M059J (cell line): ENCODE measurements at regions not wholly inside any gene's neighbourhood (a gene's known extent, or its start where the extent isn't known, plus 50 kb on each side); places are given as distances from the start of the nearest gene placed in this dataset.
A peak's percentile ranks its signal among the peaks of the same experiment; 100 is the strongest.

Experiments
- DNase-seq: peaks from one replicate; pipeline ENCODE4 v3.0.0-alpha.2; 2012; ENCODE audit warnings: low read depth

DNA sequence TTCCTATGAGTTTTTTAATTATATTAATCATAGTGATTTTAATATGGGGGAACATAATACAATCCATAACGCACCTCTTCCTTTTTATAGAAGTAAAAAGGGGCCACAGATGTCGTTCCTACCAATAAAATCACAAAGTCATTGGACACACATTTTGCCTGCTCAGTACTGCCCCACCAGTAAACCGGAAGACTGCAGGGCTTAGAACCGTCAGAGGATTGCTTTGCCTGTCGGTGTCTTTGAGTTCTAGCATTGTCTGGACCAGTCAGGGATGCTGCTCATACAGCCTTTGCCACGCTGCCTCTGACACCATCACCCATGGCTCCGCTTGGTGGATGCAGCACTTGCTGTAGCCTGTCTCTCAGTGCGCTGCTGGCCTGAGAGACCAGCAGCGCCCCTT lies 853.6 kb downstream of the C6orf118 start:
- peak; percentile 0 for DNase-seq

GRCh38 chr6:164453835-164454234 lies 855.6 kb downstream of the C6orf118 start:
- no peak for DNase-seq

DNA sequence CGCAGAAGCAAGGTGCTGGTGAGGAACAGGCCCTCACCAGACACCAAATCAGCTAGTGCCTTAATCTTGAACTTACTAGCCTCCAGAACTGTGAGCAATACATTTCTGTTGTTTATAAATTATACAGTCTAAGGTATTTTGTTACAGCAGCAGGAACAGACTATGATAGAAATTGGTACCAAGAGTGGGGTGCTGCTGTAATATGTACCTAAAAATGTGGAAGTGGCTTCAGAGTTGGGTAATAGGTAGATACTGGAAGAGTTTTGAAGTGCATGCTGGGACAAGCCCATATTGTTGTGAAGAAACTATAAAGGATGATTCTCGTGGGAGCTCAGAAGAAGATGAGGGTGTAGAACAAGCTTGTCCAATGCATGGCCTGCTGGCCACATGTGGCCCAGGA lies 866.8 kb downstream of the C6orf118 start:
- no peak for DNase-seq

GRCh38 chr6:164439331-164439730 lies 870.1 kb downstream of the C6orf118 start:
- no peak for DNase-seq

GRCh38 chr6:164436976-164437375 lies 872.4 kb downstream of the C6orf118 start:
- DNase-seq, result no peak

DNA sequence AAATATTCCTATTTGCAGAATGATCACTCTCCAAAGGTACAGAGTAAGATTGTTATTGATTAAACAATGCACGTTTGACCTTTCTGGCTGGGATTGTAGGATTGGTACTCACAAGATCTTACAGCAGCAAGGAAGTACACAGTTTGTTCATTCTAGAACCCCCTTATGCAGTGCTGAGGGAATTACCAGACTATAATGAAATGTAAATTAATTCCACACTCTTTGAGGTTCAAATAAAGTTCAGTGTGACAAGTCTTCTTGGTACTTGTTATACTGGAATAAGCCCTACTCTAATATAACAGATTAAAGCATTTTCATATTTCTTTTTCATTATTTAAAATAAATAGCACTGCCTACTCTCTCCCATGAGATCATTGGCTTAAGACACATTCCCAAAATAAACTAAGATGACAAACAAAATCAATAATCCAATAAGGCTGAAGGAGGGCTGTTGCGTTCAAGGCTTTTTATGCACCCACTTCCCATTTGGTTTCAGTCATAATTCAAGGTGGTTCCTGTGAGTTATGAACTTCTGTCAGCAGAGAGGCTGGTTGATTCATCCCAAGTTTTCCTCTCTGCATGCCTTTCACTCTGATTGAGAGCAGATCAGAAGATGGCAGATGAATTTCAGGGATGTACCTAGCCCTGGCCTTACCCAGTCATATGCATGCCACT lies 881.5 kb downstream of the C6orf118 start:
- no peak for DNase-seq

GRCh38 chr6:164424489-164424888 lies 884.9 kb downstream of the C6orf118 start:
- no peak for DNase-seq

GRCh38 chr6:164419099-164419498 lies 890.3 kb downstream of the C6orf118 start:
- peak; percentile 12 for DNase-seq

DNA sequence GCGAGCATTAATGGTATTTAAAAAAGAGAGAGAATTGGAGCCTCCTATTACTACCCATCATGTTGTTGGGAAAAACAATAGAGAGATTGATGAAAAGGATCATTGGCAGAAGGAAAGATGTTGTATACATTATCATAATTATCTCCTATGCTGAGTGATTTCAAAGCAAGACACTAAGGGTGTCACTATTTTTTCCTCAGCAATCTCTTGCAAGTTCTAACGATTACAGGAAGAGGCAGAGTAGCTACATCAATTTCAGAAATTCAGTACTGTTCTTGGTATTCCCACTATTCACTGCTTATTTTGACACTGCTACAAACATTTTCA lies 891.2 kb downstream of the C6orf118 start:
- DNase-seq, result no peak

GRCh38 chr6:164417537-164418261 lies 891.7 kb downstream of the C6orf118 start:
- DNase-seq, result no peak

DNA sequence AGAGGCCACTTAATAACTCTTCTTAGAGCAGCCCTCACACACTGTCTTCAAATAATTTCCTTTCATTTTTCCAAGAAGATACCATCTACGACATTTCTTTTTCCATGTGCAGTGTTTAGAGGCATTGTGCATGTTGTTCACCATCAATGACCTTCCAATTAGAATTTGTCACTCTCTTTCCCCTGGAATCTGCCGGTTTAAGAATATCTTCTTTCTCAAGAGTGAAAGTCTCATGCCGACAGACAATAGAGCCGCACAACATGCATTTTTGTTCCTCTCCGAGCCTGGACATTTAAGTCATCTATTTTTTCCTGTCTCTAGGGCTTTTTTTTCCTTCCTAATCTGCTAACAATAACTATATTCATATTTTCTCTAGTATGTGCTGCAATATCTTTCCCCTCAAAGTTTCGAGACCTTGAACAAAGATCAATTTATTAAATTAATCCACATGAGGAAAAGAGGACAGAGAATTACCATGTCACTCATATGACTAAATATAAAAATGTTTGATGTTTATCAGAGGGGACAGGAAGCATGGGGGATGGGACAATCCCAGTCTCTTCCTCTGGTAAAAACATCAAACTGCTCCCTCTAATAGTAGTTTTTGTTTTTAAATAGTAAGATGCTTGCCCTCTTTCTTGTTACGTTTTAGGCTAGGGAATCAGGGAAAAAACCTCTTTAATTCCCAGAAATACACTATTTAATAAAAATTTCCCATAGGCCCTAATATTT lies 893.4 kb downstream of the C6orf118 start:
- no peak for DNase-seq

GRCh38 chr6:164414695-164415094 lies 894.7 kb downstream of the C6orf118 start:
- DNase-seq, result no peak

- DNase-seq, result no peak
These were observed 896.8 kb downstream of the C6orf118 start for GRCh38 chr6:164412566-164412965.

DNA sequence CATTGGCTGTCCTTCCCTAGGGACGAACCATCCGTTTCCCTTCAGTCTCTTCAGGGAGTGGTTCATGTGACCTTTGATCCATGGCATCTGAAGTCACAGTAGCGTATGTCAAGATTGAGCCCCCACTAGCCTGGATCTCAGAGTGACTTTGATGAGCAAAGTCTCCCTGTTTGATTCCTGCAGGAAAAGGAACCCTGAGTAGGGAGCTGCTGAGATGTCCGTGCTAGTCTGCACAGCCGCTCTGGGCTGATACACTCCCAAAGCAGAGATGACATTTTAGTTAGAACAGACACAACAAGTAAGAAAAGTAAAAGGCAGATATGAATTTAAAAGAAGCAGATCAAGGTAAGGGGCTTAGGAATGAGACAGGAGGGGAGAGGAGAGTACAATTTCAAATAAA lies 899.4 kb downstream of the C6orf118 start:
- no peak for DNase-seq

DNA sequence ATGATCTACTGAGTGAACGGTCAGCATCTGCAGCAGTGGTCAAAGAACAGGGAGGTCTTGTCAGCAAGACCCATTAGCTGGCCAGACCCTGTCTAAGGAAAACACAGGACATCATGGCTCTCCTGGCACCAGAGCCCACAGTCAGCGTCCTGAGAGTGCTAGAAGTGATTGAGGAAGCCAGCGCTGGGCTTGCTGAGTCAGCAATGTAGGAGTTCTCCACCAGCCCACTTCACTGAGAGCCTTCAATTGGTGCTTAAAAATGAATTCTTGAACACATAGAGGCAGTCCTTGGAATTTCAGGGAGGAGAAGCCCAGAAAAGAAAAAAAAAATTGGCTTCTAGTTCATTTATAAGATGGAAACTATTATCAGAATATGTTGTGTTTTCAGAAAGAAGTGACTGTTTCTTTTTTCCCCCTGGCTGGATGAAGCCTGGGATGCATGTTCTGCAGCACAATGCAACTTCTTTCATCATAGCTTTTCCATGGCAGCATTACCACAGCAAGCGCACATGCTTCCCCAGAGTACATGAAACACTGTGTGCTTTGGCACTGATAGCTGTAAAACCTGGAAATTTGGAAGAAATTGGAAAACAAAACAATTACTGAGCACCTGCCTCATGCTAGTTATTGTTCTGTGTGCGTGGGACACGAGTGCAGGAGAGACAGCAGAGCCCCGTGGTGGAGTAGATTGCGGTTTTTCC lies 899.9 kb downstream of the C6orf118 start:
- no peak for DNase-seq

GRCh38 chr6:164408868-164409267 lies 900.5 kb downstream of the C6orf118 start:
- peak; percentile 2 for DNase-seq

DNA sequence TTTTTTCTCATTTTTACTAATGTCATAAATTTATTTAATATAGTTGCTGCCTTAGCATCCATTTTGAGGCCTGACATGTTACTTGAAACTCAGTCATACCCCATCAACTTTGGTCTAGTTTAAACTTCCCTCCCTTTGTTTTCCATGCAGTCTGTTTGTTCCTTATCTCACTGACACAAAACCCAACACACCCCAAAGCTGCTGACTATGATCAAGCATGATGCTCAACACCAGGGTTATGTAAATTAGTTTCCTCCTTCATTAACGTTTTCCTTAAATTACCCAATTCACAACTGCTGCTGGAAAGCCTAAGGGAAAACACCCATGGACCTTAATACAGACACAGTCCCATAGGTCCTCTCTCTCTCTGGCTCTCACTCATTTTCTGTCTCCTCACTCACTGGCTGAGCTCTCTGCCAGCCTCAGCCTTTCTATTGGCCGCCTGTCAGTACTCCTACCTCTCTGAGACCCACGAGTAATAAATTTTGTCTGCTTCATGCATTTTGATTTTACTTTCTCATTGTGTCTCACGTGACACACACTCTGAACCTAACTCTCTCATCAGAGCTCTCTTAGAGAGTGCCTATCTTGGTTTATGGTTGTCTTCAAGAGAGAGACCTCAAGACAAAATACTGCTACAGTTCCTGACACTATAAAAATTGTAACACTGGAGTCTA lies 904.5 kb downstream of the C6orf118 start:
- DNase-seq, result no peak

GRCh38 chr6:164401871-164402270 lies 907.5 kb downstream of the C6orf118 start:
- DNase-seq, result peak; percentile 39

DNA sequence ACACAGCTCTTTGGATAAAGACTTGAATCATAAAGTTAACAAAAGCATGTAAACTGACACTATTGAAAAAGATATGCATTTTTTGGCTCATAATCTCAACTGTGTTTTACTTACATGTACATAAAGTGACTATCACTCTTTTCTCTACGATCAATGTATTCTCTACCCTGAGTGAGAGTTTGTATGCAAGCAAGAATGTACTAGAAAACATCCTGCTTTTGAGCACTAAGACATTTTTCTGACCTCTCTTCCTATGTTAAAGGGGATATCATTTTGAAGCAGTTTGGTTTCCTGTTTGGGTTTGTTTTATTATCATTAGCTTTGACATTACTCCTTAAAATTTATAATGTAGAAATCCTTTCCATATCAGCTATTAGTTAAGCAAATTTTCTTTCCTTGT lies 910.8 kb downstream of the C6orf118 start:
- no peak for DNase-seq

DNA sequence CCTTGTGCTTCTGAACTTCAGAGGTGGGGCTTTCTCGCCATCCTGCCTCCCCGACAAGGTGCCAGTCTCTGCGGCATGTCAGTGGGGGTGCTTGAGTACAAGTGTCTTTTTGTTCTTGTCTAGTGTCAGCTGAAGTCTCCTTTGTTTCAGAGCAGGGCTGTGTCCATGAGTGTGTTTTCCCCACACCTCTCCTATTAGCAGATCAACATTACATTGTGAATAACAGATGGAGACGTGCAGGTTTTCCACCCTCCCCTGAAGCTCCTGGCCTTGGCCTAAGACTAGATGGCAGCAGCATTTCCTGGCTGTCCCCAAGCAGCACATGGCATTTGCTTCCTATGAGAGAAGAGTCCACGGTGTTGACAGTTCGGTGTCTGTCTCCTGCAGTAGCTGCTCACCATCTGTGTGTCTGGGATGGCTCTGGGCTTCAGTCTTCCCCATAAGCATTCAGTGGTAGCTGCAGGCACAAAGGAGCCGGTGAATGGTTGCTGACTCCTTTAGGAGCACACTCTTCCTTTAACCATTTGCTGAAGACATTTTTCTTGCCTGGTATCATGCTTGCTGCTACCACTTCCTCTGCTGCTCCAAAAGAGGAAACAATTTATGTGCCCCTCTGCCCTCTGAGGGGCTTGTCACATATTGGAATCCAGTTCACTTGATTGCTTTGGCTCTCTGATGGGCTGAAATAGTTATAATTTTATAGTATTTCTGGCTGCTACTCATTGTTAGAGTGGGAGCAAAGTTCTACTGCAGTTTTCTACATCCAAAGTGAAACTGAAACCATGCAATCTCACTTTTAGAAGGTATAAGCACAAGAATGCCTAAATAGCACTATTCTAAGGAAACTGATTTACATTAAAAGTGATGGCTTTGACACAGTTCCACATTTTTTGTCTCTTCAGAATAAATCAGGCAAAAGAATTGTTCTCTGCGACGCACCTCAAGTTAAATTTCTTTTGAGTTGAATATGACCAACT lies 913.0 kb downstream of the C6orf118 start:
- DNase-seq, result peak; percentile 6

DNA sequence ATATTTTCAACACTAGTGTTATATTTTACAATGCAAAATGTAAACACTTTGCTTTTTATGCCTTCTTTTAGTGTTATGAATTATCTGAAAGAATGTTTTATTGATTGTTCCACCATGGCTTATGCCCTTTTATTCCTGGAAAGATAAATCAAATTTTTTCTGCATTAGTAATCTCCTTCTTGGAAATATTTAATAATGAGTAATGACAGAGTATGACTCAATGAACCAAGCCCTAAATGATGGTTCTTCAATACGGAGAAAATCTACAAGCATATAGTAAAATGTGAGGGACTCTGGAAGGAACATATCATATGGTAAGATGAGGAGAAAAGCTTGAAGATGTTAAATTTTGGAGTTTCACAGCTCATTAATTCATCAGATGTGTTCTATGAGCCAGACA lies 929.6 kb downstream of the C6orf118 start:
- peak; percentile 5 for DNase-seq
